HEK293 (cell line): ENCODE measurements at regions not wholly inside any gene's neighbourhood (a gene's known extent, or its start where the extent isn't known, plus 50 kb on each side); places are given as distances from the start of the nearest gene placed in this dataset.

Experiments used
- BCL11A ChIP-seq: fragments of 450-650 bp; formaldehyde crosslinking; IDR thresholded peaks from 2 replicates; pipeline ENCODE4 v1.5.1; 2016; ENCODE audit warnings: low read depth, missing biosample characterization, missing genetic modification characterization
- BCL11B ChIP-seq: fragments of 450-650 bp; formaldehyde crosslinking; IDR thresholded peaks from 2 replicates; pipeline ENCODE4 v1.5.1; 2016; ENCODE audit warnings: low read depth, missing biosample characterization, missing genetic modification characterization
- GLI2 ChIP-seq: fragments of 450-650 bp; formaldehyde crosslinking; IDR thresholded peaks from 2 replicates; pipeline ENCODE4; 2017; ENCODE audit warnings: missing biosample characterization, missing genetic modification characterization, low read depth, borderline replicate concordance
- HOXC10 ChIP-seq: sonication (generic); formaldehyde crosslinking; IDR thresholded peaks from 2 replicates; pipeline ENCODE4 v1.8.1; 2023; ENCODE audit warnings: mild to moderate bottlenecking, missing genetic modification reagents
- HOXD13 ChIP-seq: sonication (generic); formaldehyde crosslinking; IDR thresholded peaks from 2 replicates; pipeline ENCODE4 v1.8.0; 2022; ENCODE audit warnings: missing genetic modification reagents, borderline replicate concordance
- INSM2 ChIP-seq: fragments of 450-650 bp; formaldehyde crosslinking; IDR thresholded peaks from 2 replicates; pipeline ENCODE4 v1.5.1; 2016; ENCODE audit warnings: missing biosample characterization, missing genetic modification characterization
- KLF10 ChIP-seq: fragments of 450-650 bp; IDR thresholded peaks from 2 replicates; pipeline ENCODE4 v1.5.1; 2018; ENCODE audit warnings: missing biosample characterization, mild to moderate bottlenecking, missing genetic modification characterization
- REPIN1 ChIP-seq: fragments of 450-650 bp; formaldehyde crosslinking; IDR thresholded peaks from 2 replicates; pipeline ENCODE4 v1.5.1; 2017; ENCODE audit warnings: missing biosample characterization, missing genetic modification characterization, low read depth
- SP7 ChIP-seq: fragments of 450-650 bp; formaldehyde crosslinking; IDR thresholded peaks from 2 replicates; pipeline ENCODE4 v1.5.1; 2016; ENCODE audit warnings: missing biosample characterization, missing genetic modification characterization
- ZFP3 ChIP-seq: fragments of 450-650 bp; formaldehyde crosslinking; IDR thresholded peaks from 2 replicates; pipeline ENCODE4 v1.5.1; 2016; ENCODE audit warnings: low read depth, missing biosample characterization, missing genetic modification characterization
- ZFP41 ChIP-seq: fragments of 450-650 bp; formaldehyde crosslinking; IDR thresholded peaks from 2 replicates; pipeline ENCODE4 v1.5.1; 2016; ENCODE audit warnings: missing biosample characterization, missing genetic modification characterization, borderline replicate concordance
- ZNF121 ChIP-seq: fragments of 450-650 bp; formaldehyde crosslinking; IDR thresholded peaks from 2 replicates; pipeline ENCODE4 v1.5.1; 2016; ENCODE audit warnings: missing biosample characterization, missing genetic modification characterization
- ZNF18 ChIP-seq: fragments of 450-650 bp; formaldehyde crosslinking; IDR thresholded peaks from 2 replicates; pipeline ENCODE4 v1.5.1; 2016; ENCODE audit warnings: missing biosample characterization, missing genetic modification characterization
- ZNF211 ChIP-seq: fragments of 450-650 bp; formaldehyde crosslinking; IDR thresholded peaks from 2 replicates; pipeline ENCODE4 v1.5.1; 2016; ENCODE audit warnings: low read depth, missing biosample characterization, missing genetic modification characterization
- ZNF23 ChIP-seq: fragments of 450-650 bp; formaldehyde crosslinking; IDR thresholded peaks from 2 replicates; pipeline ENCODE4 v1.5.1; 2016; ENCODE audit warnings: missing biosample characterization, missing genetic modification characterization, borderline replicate concordance
- ZNF391 ChIP-seq: fragments of 450-650 bp; formaldehyde crosslinking; IDR thresholded peaks from 2 replicates; pipeline ENCODE4 v1.5.1; 2016; ENCODE audit warnings: low read depth, missing biosample characterization, missing genetic modification characterization, borderline replicate concordance
- ZNF398 ChIP-seq: fragments of 450-650 bp; formaldehyde crosslinking; IDR thresholded peaks from 2 replicates; pipeline ENCODE4 v1.5.1; 2017; ENCODE audit warnings: missing biosample characterization, missing genetic modification characterization
- ZNF423 ChIP-seq: fragments of 450-650 bp; formaldehyde crosslinking; IDR thresholded peaks from 2 replicates; pipeline ENCODE4 v1.5.1; 2016; ENCODE audit warnings: missing biosample characterization, missing genetic modification characterization
- ZNF426 ChIP-seq: fragments of 450-650 bp; formaldehyde crosslinking; IDR thresholded peaks from 2 replicates; pipeline ENCODE4 v1.5.1; 2017; ENCODE audit warnings: missing biosample characterization, missing genetic modification characterization, mild to moderate bottlenecking, inconsistent platforms, moderate library complexity
- ZNF488 ChIP-seq: fragments of 450-650 bp; formaldehyde crosslinking; IDR thresholded peaks from 2 replicates; pipeline ENCODE4 v1.5.1; 2016; ENCODE audit warnings: missing biosample characterization, missing genetic modification characterization
- ZNF514 ChIP-seq: fragments of 450-650 bp; formaldehyde crosslinking; IDR thresholded peaks from 2 replicates; pipeline ENCODE4 v1.5.1; 2016; ENCODE audit warnings: missing biosample characterization, missing genetic modification characterization
- ZNF518A ChIP-seq: fragments of 450-650 bp; formaldehyde crosslinking; conservative IDR thresholded peaks from 2 replicates; pipeline ENCODE4 v1.5.1; 2016; ENCODE audit warnings: low read depth, missing biosample characterization, missing genetic modification characterization
- ZNF544 ChIP-seq: fragments of 450-650 bp; formaldehyde crosslinking; IDR thresholded peaks from 2 replicates; pipeline ENCODE4 v1.5.0; 2017; ENCODE audit warnings: missing biosample characterization, missing genetic modification characterization
- ZNF555 ChIP-seq: fragments of 450-650 bp; formaldehyde crosslinking; conservative IDR thresholded peaks from 2 replicates; pipeline ENCODE4 v1.5.1; 2017; ENCODE audit warnings: missing biosample characterization, mild to moderate bottlenecking, missing genetic modification characterization, inconsistent platforms
- ZNF560 ChIP-seq: fragments of 450-650 bp; formaldehyde crosslinking; IDR thresholded peaks from 2 replicates; pipeline ENCODE4 v1.5.1; 2017; ENCODE audit warnings: missing biosample characterization, missing genetic modification characterization, borderline replicate concordance
- ZNF561 ChIP-seq: fragments of 450-650 bp; IDR thresholded peaks from 2 replicates; pipeline ENCODE4 v1.5.1; 2018; ENCODE audit warnings: missing biosample characterization, missing genetic modification characterization, borderline replicate concordance
- ZNF658 ChIP-seq: fragments of 450-650 bp; formaldehyde crosslinking; IDR thresholded peaks from 2 replicates; pipeline ENCODE4; 2016; ENCODE audit warnings: missing biosample characterization, missing genetic modification characterization
- ZXDB ChIP-seq: fragments of 450-650 bp; formaldehyde crosslinking; IDR thresholded peaks from 2 replicates; pipeline ENCODE4 v1.5.1; 2016; ENCODE audit warnings: missing biosample characterization, missing genetic modification characterization

GRCh38 chr6:4358414-4359107 lies 223.2 kb upstream of the ECI2 start (continued):
- TF ChIP-seq ZFP41 (tag by site-specific recombination) (no peak), HOXC10 (CRISPR knock-in tag) (no peak), ZXDB (tag by site-specific recombination) (peak; percentile 52; the same call in 1 of the 2 replicates), SP7 (tag by site-specific recombination) (peak; percentile 95), KLF10 (tag by site-specific recombination) (peak; percentile 98), ZNF398 (tag by site-specific recombination) (peak; percentile 81), ZNF391 (tag by site-specific recombination) (peak; percentile 48; the same call in 1 of the 2 replicates), ZNF211 (tag by site-specific recombination) (no peak), INSM2 (tag by site-specific recombination) (peak; percentile 93), ZNF423 (tag by site-specific recombination) (no peak), ZNF518A (tag by site-specific recombination) (no peak; the same call in 1 of the 2 replicates), ZNF555 (no peak), ZNF658 (no peak), GLI2 (no peak), BCL11B (tag by site-specific recombination) (no peak), HOXD13 (CRISPR knock-in tag) (no peak), ZNF488 (no peak), ZNF18 (tag by site-specific recombination) (no peak), ZNF23 (tag by site-specific recombination) (no peak), ZNF544 (no peak), ZFP3 (tag by site-specific recombination) (no peak), ZNF121 (tag by site-specific recombination) (no peak), ZNF426 (tag by site-specific recombination) (no peak), ZNF560 (no peak), REPIN1 (no peak), ZNF514 (tag by site-specific recombination) (no peak), ZNF561 (tag by site-specific recombination) (0 out of 2 replicates have a peak, but pooled peaks have one; percentile 19), BCL11A (tag by site-specific recombination) (0 out of 2 replicates have a peak, but pooled peaks have one; percentile 14)
